Osteocyte (in vitro differentiated cells): ENCODE measurements at regions not wholly inside any gene's neighbourhood (a gene's known extent, or its start where the extent isn't known, plus 50 kb on each side); places are given as distances from the start of the nearest gene placed in this dataset.

Experiments used
- DNase-seq: peaks from one replicate; pipeline ENCODE4 v3.0.0; 2021; ENCODE audit warnings: mixed read lengths; ENCODE audit not compliant: unreplicated experiment; ENCODE audit errors: extremely low spot score
- H3K27ac Mint-ChIP-seq: one replicate; pipeline ENCODE4 v1.8.0; 2021; ENCODE audit warnings: mild to moderate bottlenecking, mixed read lengths; ENCODE audit not compliant: unreplicated experiment
- H3K27me3 Mint-ChIP-seq: one replicate; pipeline ENCODE4 v1.8.0; 2021; ENCODE audit warnings: mixed read lengths; ENCODE audit not compliant: unreplicated experiment
- H3K36me3 Mint-ChIP-seq: one replicate; pipeline ENCODE4 v1.8.0; 2021; ENCODE audit warnings: mixed read lengths; ENCODE audit not compliant: unreplicated experiment
- H3K4me1 Mint-ChIP-seq: one replicate; pipeline ENCODE4 v1.8.0; 2021; ENCODE audit warnings: mixed read lengths; ENCODE audit not compliant: unreplicated experiment
- H3K4me3 Mint-ChIP-seq: one replicate; pipeline ENCODE4 v1.8.0; 2021; ENCODE audit warnings: mild to moderate bottlenecking, moderate library complexity, mixed read lengths; ENCODE audit not compliant: unreplicated experiment
- H3K9me3 Mint-ChIP-seq: one replicate; pipeline ENCODE4 v1.8.0; 2021; ENCODE audit warnings: mixed read lengths; ENCODE audit not compliant: unreplicated experiment
- TF ChIP-seq, protein P1 (sequence below): fragments of 200-600 bp; sonication (generic); IDR thresholded peaks from 2 replicates; pipeline ENCODE4 v1.5.0; 2021; ENCODE audit warnings: antibody characterized with exemption, mild to moderate bottlenecking, moderate library complexity

DNA sequence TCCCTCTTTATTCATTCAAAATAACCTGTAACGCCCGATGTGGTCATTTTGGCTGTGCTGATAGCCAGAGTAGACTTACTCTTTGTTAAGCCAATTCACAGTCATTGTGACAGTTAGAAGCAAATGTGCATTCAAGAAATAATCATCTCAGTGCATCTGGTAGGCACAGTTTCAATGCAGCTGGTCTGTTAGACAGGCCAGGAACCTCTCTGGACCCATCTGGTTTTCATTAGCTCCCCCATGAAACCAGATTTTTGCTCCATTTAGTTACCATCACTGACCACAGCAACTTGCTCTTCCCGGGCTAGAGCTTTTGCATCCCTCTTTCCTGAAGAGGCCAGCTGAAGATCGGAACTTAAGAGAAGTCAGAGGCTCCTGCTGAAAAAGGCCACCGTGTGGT lies 284.2 kb downstream of the NSG2 start:
- Mint-ChIP-seq H3K4me1 (peaks cover 8% of the 10 kb centered on the region), H3K9me3 (no peaks in the 10 kb centered on the region), H3K27ac (no peak overlapping the region), H3K27me3 (peaks cover 23% of the 10 kb centered on the region), H3K4me3 (no peak overlapping the region), H3K36me3 (no peaks in the 10 kb centered on the region)
- no peak for DNase-seq
- TF ChIP-seq, protein P1, sequence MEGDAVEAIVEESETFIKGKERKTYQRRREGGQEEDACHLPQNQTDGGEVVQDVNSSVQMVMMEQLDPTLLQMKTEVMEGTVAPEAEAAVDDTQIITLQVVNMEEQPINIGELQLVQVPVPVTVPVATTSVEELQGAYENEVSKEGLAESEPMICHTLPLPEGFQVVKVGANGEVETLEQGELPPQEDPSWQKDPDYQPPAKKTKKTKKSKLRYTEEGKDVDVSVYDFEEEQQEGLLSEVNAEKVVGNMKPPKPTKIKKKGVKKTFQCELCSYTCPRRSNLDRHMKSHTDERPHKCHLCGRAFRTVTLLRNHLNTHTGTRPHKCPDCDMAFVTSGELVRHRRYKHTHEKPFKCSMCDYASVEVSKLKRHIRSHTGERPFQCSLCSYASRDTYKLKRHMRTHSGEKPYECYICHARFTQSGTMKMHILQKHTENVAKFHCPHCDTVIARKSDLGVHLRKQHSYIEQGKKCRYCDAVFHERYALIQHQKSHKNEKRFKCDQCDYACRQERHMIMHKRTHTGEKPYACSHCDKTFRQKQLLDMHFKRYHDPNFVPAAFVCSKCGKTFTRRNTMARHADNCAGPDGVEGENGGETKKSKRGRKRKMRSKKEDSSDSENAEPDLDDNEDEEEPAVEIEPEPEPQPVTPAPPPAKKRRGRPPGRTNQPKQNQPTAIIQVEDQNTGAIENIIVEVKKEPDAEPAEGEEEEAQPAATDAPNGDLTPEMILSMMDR: no peak

DNA sequence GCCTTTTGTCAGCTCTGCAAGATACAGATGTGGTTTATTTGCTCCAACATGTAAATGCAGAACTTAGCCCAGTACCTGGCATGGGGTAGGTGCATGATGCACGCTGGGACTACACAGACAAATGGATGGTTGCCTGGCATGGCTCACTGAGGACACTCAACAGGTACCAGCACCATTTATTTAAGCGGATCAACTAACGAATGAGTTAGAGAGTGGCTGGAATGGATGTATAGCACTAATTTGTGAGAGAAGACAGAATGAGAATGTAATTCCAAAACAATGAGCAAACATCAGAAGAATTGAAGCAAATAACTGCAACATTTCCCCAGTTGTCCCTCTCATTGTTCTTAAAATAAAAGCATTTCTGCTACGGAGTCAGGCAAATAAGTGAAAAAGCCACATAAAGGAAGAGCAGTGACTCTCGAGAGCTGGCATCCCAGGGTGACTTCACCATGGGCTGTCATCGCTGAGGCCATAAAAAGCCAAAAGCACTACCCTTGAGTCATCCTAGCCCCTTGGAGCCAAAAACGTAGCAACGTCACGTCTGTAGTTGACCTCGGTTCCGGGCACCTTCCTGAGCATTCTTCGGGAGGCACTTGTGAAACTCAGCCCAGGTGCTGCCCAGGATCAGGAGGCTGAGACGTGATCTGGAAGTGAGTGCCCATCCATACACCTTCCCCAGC lies 290.3 kb downstream of the NSG2 start:
- Mint-ChIP-seq H3K27me3 (peaks cover 29% of the 10 kb centered on the region), H3K4me1 (peaks cover 11% of the 10 kb centered on the region), H3K27ac (no peak overlapping the region), H3K4me3 (no peak overlapping the region), H3K9me3 (no peaks in the 10 kb centered on the region), H3K36me3 (no peaks in the 10 kb centered on the region)
- TF ChIP-seq, protein P1: no peak
- no peak for DNase-seq

DNA sequence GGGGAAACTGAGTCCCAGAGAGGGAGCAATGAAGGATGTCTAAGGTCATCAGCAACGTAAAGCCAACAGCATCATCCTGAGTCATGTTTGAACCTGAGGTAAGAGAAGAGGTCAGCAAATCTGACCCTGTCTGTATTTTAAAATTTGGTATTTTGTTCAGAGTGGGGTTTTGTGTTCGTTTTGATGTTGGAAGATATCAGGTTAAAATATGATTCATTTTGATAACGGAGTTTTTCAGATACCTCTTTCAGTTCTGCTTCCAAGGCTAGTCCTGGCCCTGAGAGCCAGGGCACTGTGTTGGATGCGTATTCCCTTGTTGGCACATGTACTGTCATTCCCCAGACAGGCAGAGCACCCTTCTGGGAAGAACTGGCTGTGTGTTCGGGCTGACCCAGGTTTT lies 291.0 kb downstream of the NSG2 start:
- H3K4me3 Mint-ChIP-seq: no peak overlapping the region
- TF ChIP-seq, protein P1: no peak
- no peak overlapping the region for H3K27ac Mint-ChIP-seq
- peaks cover 25% of the 10 kb centered on the region for H3K27me3 Mint-ChIP-seq
- no peaks in the 10 kb centered on the region for H3K36me3 Mint-ChIP-seq
- peaks cover 11% of the 10 kb centered on the region for H3K4me1 Mint-ChIP-seq
- H3K9me3 Mint-ChIP-seq: no peaks in the 10 kb centered on the region
- no peak for DNase-seq

DNA sequence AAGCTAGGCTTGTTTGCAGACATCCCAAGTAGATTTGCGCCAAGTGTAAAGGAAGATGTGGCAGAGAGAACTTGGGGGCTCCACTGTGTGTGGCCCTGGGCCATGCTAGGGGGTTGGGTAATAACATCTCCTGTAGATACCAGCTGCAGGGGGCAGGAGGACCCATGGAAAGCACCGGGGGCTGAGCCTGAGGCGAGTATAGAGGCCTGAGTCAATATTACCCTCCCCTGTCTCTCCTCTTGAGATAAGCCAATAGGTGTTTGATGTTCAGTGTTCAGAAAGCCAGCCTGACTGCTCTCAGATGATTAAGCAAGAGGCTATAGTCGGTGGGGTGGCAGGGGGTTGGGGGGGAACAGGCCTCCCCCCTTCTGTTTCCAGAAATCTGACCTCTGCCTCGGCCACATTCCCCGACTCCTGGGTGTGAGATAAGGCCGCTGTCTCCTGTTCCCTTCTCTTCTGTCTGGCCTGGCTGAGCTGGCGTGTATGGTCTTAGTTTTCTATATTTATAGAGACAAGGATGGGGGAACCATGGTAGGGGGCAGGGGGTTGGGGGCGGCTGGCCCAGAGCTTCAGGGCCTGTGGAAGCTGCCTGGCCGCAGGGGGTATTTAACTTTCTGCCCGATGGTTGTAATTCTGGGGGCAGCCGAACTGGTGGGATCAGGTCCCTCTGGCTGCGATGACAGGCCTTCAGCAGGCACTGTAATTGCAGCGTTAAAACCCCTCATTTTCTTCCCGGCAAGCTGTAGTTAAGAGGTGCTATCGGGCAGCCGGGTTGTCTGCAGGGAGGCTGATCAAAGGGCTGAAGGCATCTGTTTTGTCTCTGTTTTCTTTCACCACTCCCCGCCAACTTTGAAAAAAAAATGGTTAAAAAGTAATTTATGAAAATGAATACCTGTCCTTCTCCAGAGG lies 292.0 kb downstream of the NSG2 start:
- Mint-ChIP-seq H3K36me3 (no peaks in the 10 kb centered on the region), H3K4me3 (no peak overlapping the region), H3K9me3 (no peaks in the 10 kb centered on the region), H3K4me1 (peaks cover 11% of the 10 kb centered on the region), H3K27ac (no peak overlapping the region), H3K27me3 (peaks cover 20% of the 10 kb centered on the region)
- DNase-seq: no peak
- TF ChIP-seq, protein P1: no peak
